H1 (cell line): ENCODE measurements at regions not wholly inside any gene's neighbourhood (a gene's known extent, or its start where the extent isn't known, plus 50 kb on each side); places are given as distances from the start of the nearest gene placed in this dataset.
A peak's percentile ranks its signal among the peaks of the same experiment; 100 is the strongest.

Experiments
- CTCF ChIA-PET: fragments of 300-600 bp; sonication (Branson Sonifier 250); formaldehyde crosslinking; loops from one replicate; lab custom pipeline; 2021; ENCODE audit not compliant: partially characterized antibody; lab: Charles Lee
- POLR2A ChIA-PET: fragments of 300-600 bp; sonication (Branson Sonifier 250); formaldehyde crosslinking; loops from one replicate; lab custom pipeline; 2021; ENCODE audit warnings: inconsistent platforms; ENCODE audit not compliant: partially characterized antibody; lab: Charles Lee
- DNase-seq, 2 experiments: peaks; one replicate each; pipeline versions ENCODE4 v3.0.0 to v3.0.0-alpha.2; 2010 to 2022; ENCODE audit warnings: low spot score in 2 of 2, low read depth in 1 of 2, mixed read lengths in 1 of 2
- FAIRE-seq: peaks from 2 replicates; lab custom pipeline; 2011; peaks lifted over from hg19 to GRCh38; lab: Jason Lieb, UNC
- H2AFZ ChIP-seq: 2 replicates; pipeline ENCODE4 v1.8.1; 2012; ENCODE audit warnings: low read length, inconsistent platforms
- H2AK5ac ChIP-seq: 2 replicates; pipeline ENCODE4 v1.6.1; 2013; ENCODE audit warnings: low read depth, low read length
- H2BK120ac ChIP-seq: replicated peaks from 2 replicates; pipeline ENCODE3; 2013; ENCODE audit warnings: low read depth, low read length, inconsistent platforms
- H2BK12ac ChIP-seq: 2 replicates; pipeline ENCODE4 v1.6.1; 2013; ENCODE audit warnings: low read depth, low read length
- H2BK15ac ChIP-seq: 2 replicates; pipeline ENCODE4 v1.6.1; 2013; ENCODE audit warnings: low read length
- H2BK20ac ChIP-seq: 2 replicates; pipeline ENCODE4 v1.6.1; 2013; ENCODE audit warnings: low read length
- H2BK5ac ChIP-seq: 2 replicates; pipeline ENCODE4 v1.6.1; 2013; ENCODE audit warnings: low read depth, low read length
- H3K14ac ChIP-seq: 2 replicates; pipeline ENCODE4 v1.6.1; 2013; ENCODE audit warnings: inconsistent platforms; ENCODE audit not compliant: insufficient read length
- H3K18ac ChIP-seq: 2 replicates; pipeline ENCODE4 v1.6.1; 2013; ENCODE audit warnings: low read length; ENCODE audit errors: extremely low read depth
- H3K23ac ChIP-seq: 2 replicates; pipeline ENCODE4 v1.6.1; 2013; ENCODE audit warnings: inconsistent platforms; ENCODE audit not compliant: insufficient read length
- H3K23me2 ChIP-seq: 2 replicates; pipeline ENCODE4 v1.6.1; 2013; ENCODE audit warnings: low read depth, low read length
- H3K27ac ChIP-seq: 2 replicates; pipeline ENCODE4 v1.6.1; 2011; ENCODE audit warnings: low read depth, low read length, inconsistent platforms
- H3K27me3 ChIP-seq, 4 experiments: replicated peaks in 1 of 4; 1 replicate in 1 of 4; 2 replicates in 3 of 4; pipeline versions ENCODE4 v1.6.1 to v1.8.1; 2011 to 2013; ENCODE audit warnings: low read length in 3 of 4, mild to moderate bottlenecking in 3 of 4, inconsistent platforms in 2 of 4, mixed read lengths in 2 of 4, moderate library complexity in 1 of 4; ENCODE audit not compliant: control insufficient read depth in 3 of 4, insufficient read depth in 3 of 4; ENCODE audit errors: extremely low read depth in 1 of 4
- H3K36me3 ChIP-seq, 4 experiments: 2 replicates each; pipeline versions ENCODE4 v1.6.1 to v1.8.1; 2011 to 2013; ENCODE audit warnings: mild to moderate bottlenecking in 4 of 4, low read length in 3 of 4, moderate library complexity in 2 of 4, control low read depth in 1 of 4, inconsistent platforms in 1 of 4; ENCODE audit not compliant: insufficient read depth in 4 of 4, control insufficient read depth in 2 of 4
- H3K4ac ChIP-seq: replicated peaks from 2 replicates; pipeline ENCODE3; 2013; ENCODE audit warnings: low read length, low read depth, mixed read lengths, inconsistent platforms; ENCODE audit not compliant: insufficient read length
- H3K4me1 ChIP-seq, 4 experiments: replicated peaks in 1 of 4; 1 replicate in 1 of 4; 2 replicates in 3 of 4; pipeline versions ENCODE4 v1.6.1 to v1.8.1; 2011 to 2013; ENCODE audit warnings: low read length in 3 of 4, inconsistent platforms in 2 of 4, mixed read lengths in 1 of 4; ENCODE audit not compliant: insufficient read depth in 4 of 4, control insufficient read depth in 3 of 4
- H3K4me2 ChIP-seq, 2 experiments: 2 replicates each; pipeline versions ENCODE4 v1.6.1 to v1.8.1; 2011 to 2013; ENCODE audit warnings: low read depth in 2 of 2, low read length in 2 of 2, control low read depth in 1 of 2, inconsistent platforms in 1 of 2, mild to moderate bottlenecking in 1 of 2; ENCODE audit not compliant: insufficient read depth in 1 of 2
- H3K4me3 ChIP-seq, 4 experiments: fragments of 200-600, 300-600 bp in 1 of 4; sonication (generic), shearing (Covaris generic), sonication (Bioruptor Twin) in 1 of 4; 2 replicates each; pipeline versions ENCODE4 v1.5.1 to v1.8.1; 2011 to 2016; ENCODE audit warnings: low read length in 4 of 4, low read depth in 3 of 4, control low read depth in 2 of 4, inconsistent platforms in 2 of 4, mild to moderate bottlenecking in 2 of 4, mixed read lengths in 1 of 4, moderate library complexity in 1 of 4; ENCODE audit not compliant: insufficient read depth in 2 of 4; ENCODE audit errors: extremely low read depth in 1 of 4
- H3K56ac ChIP-seq: replicated peaks from 2 replicates; pipeline ENCODE3; 2013; ENCODE audit warnings: low read depth, mild to moderate bottlenecking, mixed read lengths, low read length, inconsistent platforms; ENCODE audit not compliant: insufficient read length
- H3K79me1 ChIP-seq: 2 replicates; pipeline ENCODE4 v1.6.1; 2013; ENCODE audit warnings: low read depth, low read length, control low read depth
- H3K79me2 ChIP-seq, 2 experiments: 2 replicates each; pipeline versions ENCODE4 v1.6.1 to v1.8.1; 2012 to 2013; ENCODE audit warnings: low read length in 2 of 2, mild to moderate bottlenecking in 2 of 2, inconsistent platforms in 1 of 2; ENCODE audit not compliant: insufficient read depth in 2 of 2, control insufficient read depth in 1 of 2
- H3K9ac ChIP-seq, 4 experiments: replicated peaks in 1 of 4; 1 replicate in 1 of 4; 2 replicates in 3 of 4; pipeline versions ENCODE4 v1.6.1 to v1.8.1; 2011 to 2013; ENCODE audit warnings: low read depth in 3 of 4, low read length in 3 of 4, control low read depth in 2 of 4, mild to moderate bottlenecking in 2 of 4, moderate library complexity in 2 of 4, inconsistent platforms in 1 of 4; ENCODE audit errors: extremely low read depth in 1 of 4
- H3K9me3 ChIP-seq, 2 experiments: 2 replicates each; pipeline versions ENCODE4 v1.6.1 to v1.8.1; 2012 to 2013; ENCODE audit warnings: mild to moderate bottlenecking in 2 of 2, moderate library complexity in 2 of 2, control low read depth in 1 of 2, inconsistent platforms in 1 of 2, low read depth in 1 of 2, low read length in 1 of 2, mixed read lengths in 1 of 2; ENCODE audit not compliant: insufficient read depth in 2 of 2
- H4K20me1 ChIP-seq, 2 experiments: replicated peaks in 1 of 2; 2 replicates each; pipeline versions ENCODE3 to v1.8.1; 2011 to 2013; ENCODE audit warnings: inconsistent platforms in 2 of 2, low read length in 2 of 2, mild to moderate bottlenecking in 1 of 2; ENCODE audit not compliant: insufficient read depth in 2 of 2, control insufficient read depth in 1 of 2
- H4K5ac ChIP-seq: 2 replicates; pipeline ENCODE4 v1.6.1; 2013; ENCODE audit warnings: low read length, low read depth, mixed read lengths, inconsistent platforms; ENCODE audit not compliant: insufficient read length
- H4K8ac ChIP-seq: 2 replicates; pipeline ENCODE4 v1.8.0; 2013; ENCODE audit warnings: mild to moderate bottlenecking, moderate library complexity, low read length, inconsistent platforms; ENCODE audit not compliant: insufficient read depth; ENCODE audit errors: extremely low read depth
- H4K91ac ChIP-seq: replicated peaks from 2 replicates; pipeline ENCODE3; 2013; ENCODE audit warnings: low read length, mixed read lengths, inconsistent platforms; ENCODE audit not compliant: insufficient read length
- BACH1 ChIP-seq: IDR thresholded peaks from 2 replicates; pipeline ENCODE4 v1.6.1; 2012; ENCODE audit warnings: low read length, improper control_type of control experiment
- CEBPB ChIP-seq: IDR thresholded peaks from 2 replicates; pipeline ENCODE4 v1.6.1; 2012; ENCODE audit warnings: low read depth, low read length
- EZH2 ChIP-seq: fragments of 200-600 bp; sonication (generic); IDR thresholded peaks from 2 replicates; pipeline ENCODE4 v1.7.1; 2012; ENCODE audit warnings: low read depth, mild to moderate bottlenecking, moderate library complexity, low read length, inconsistent platforms; ENCODE audit not compliant: severe bottlenecking
- FOSL1 ChIP-seq: IDR thresholded peaks from 2 replicates; pipeline ENCODE4 v1.6.1; 2011; ENCODE audit warnings: mild to moderate bottlenecking, low read depth, low read length, moderate library complexity; ENCODE audit not compliant: insufficient read depth
- HDAC6 ChIP-seq: IDR thresholded peaks from one replicate; pipeline ENCODE4 v1.7.1; 2012; ENCODE audit warnings: low read depth, mild to moderate bottlenecking, inconsistent platforms, low read length, moderate library complexity
- MAFK ChIP-seq: IDR thresholded peaks from 2 replicates; pipeline ENCODE4 v1.6.1; 2012; ENCODE audit warnings: low read depth, mild to moderate bottlenecking, improper control_type of control experiment, low read length
- RAD21 ChIP-seq, 2 experiments: IDR thresholded peaks in 1 of 2; conservative IDR thresholded peaks in 1 of 2; 2 replicates each; pipeline ENCODE4 v1.6.1; 2011; ENCODE audit warnings: low read depth in 2 of 2, low read length in 2 of 2, improper control_type of control experiment in 1 of 2, inconsistent platforms in 1 of 2, mild to moderate bottlenecking in 1 of 2, moderate library complexity in 1 of 2
- TBP ChIP-seq: IDR thresholded peaks from 2 replicates; pipeline ENCODE4 v1.6.1; 2011; ENCODE audit warnings: low read depth, low read length, improper control_type of control experiment
- WGBS, 2 experiments: shearing (Covaris generic) in 1 of 2; methylation state at CpG; one replicate each; pipeline versions ENCODE4 v1.1.6 to v1.1.7; 2013 to 2015; ENCODE audit warnings: low lambda C conversion rate in 2 of 2, mixed read lengths in 2 of 2, inconsistent platforms in 1 of 2, low coverage in 1 of 2, missing lambda C conversion rate in 1 of 2; ENCODE audit not compliant: insufficient replicate concordance in 2 of 2, insufficient coverage in 1 of 2, insufficient read length in 1 of 2; ENCODE audit errors: extremely low coverage in 1 of 2, missing lambda C conversion rate in 1 of 2; 5-methylcytosine and 5-hydroxymethylcytosine counted together
- TF ChIP-seq, protein P1 (sequence below), 3 experiments: IDR thresholded peaks; 1 replicate in 2 of 3; 2 replicates in 1 of 3; pipeline versions ENCODE4 v1.5.1 to v1.6.1; 2011; ENCODE audit warnings: low read length in 3 of 3, mild to moderate bottlenecking in 3 of 3, inconsistent platforms in 2 of 3, low read depth in 1 of 3, moderate library complexity in 1 of 3; ENCODE audit not compliant: insufficient read depth in 1 of 3; ENCODE audit errors: control extremely low read depth in 1 of 3

DNA sequence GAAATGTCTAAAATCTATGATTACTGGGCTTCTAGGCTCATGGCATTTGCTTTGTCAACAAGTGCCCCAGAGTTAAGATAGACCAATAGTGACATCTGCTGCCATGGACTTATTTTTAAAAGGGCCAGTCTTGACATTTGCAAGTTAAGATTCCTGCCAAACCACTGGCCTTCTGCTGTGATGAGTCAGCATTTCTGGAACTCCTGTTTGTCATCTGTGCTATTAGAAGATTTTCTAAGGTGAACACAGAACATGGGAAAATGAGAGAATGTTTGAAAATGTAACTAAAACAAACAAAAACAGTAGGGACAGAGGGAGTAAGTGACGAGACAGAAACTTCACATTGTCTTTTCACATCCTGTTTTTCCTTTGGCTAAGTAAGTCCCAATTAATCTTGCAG lies 93.7 kb upstream of the WDR75 start:
- no peaks in the 10 kb centered on the region for H3K79me1 ChIP-seq
- POLR2A ChIA-PET = no interaction called here
- peak overlapping the region; percentile 95 for H2AFZ ChIP-seq
- no peak overlapping the region for H2BK120ac ChIP-seq
- no peak overlapping the region for H2AK5ac ChIP-seq
- H3K18ac ChIP-seq = no peak overlapping the region
- no peak overlapping the region for H3K4me3 ChIP-seq
- H4K20me1 ChIP-seq = no peaks in the 10 kb centered on the region
- H3K56ac ChIP-seq = no peak overlapping the region
- peaks cover 0 to 1% (median 0%) of the 10 kb centered on the region in 4 experiments; a peak in 1 of 7 replicates for H3K27me3 ChIP-seq
- no peak overlapping the region for H2BK20ac ChIP-seq
- no peak for DNase-seq
- no peak overlapping the region for H3K4ac ChIP-seq
- H3K4me1 ChIP-seq = peaks cover 0 to 2% (median 0%) of the 10 kb centered on the region in 4 experiments; a peak in 1 of 7 replicates
- no peak overlapping the region for H4K8ac ChIP-seq
- no peak overlapping the region for H2BK12ac ChIP-seq
- no peak overlapping the region for H3K14ac ChIP-seq
- H3K23ac ChIP-seq = no peak overlapping the region
- H4K5ac ChIP-seq = no peak overlapping the region
- TF ChIP-seq TBP = no peak
- TF ChIP-seq FOSL1 = no peak
- TF ChIP-seq, protein P1, sequence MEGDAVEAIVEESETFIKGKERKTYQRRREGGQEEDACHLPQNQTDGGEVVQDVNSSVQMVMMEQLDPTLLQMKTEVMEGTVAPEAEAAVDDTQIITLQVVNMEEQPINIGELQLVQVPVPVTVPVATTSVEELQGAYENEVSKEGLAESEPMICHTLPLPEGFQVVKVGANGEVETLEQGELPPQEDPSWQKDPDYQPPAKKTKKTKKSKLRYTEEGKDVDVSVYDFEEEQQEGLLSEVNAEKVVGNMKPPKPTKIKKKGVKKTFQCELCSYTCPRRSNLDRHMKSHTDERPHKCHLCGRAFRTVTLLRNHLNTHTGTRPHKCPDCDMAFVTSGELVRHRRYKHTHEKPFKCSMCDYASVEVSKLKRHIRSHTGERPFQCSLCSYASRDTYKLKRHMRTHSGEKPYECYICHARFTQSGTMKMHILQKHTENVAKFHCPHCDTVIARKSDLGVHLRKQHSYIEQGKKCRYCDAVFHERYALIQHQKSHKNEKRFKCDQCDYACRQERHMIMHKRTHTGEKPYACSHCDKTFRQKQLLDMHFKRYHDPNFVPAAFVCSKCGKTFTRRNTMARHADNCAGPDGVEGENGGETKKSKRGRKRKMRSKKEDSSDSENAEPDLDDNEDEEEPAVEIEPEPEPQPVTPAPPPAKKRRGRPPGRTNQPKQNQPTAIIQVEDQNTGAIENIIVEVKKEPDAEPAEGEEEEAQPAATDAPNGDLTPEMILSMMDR (IDR thresholded peaks at IDR 0.05; ENCODE audit: control extremely low read depth in 1 of 3, insufficient read depth in 1 of 3, low read depth in 1 of 3, low read length in 3 of 3) = peak in 1 of 3 experiments; percentile 34; a peak in 1 of 4 replicates
- TF ChIP-seq CEBPB = no peak
- no peak for TF ChIP-seq EZH2
- TF ChIP-seq HDAC6 = no peak
- TF ChIP-seq BACH1 = peak; percentile 94
- peak; percentile 98 for TF ChIP-seq MAFK
- TF ChIP-seq RAD21 (IDR thresholded peaks at IDR 0.05 in 1 of 2, conservative IDR thresholded peaks at IDR 0.05 in 1 of 2; ENCODE audit: low read depth in 2 of 2, low read length in 2 of 2) = peak; percentile 66 to 71
- no peaks in the 10 kb centered on the region for H3K79me2 ChIP-seq
- no peaks in the 10 kb centered on the region for H3K36me3 ChIP-seq
- H2BK15ac ChIP-seq = no peak overlapping the region
- peaks cover 0 to 9% of the 10 kb centered on the region in 2 experiments; a peak in 2 of 4 replicates for H3K9me3 ChIP-seq
- 81% methylated on average over 1 of the region's 1 CpG; no CpG with 5 or more reads in 1 of the 2 experiments for WGBS, 2 experiments
- no peak overlapping the region for H4K91ac ChIP-seq
- CTCF ChIA-PET = interaction anchor here (0.6 to 1.8 kb wide), 7 partner anchors 16 to 823 kb away, joined by 3 to 4 read pairs (median 3); no protein-coding TSS in a partner anchor
- no peak for FAIRE-seq
- no peak overlapping the region for H2BK5ac ChIP-seq
- no peaks in the 10 kb centered on the region for H3K23me2 ChIP-seq
- no peak overlapping the region for H3K4me2 ChIP-seq
- no peak overlapping the region for H3K9ac ChIP-seq
- no peak overlapping the region for H3K27ac ChIP-seq
